GM12875 (cell line): ENCODE measurements at regions not wholly inside any gene's neighbourhood (a gene's known extent, or its start where the extent isn't known, plus 50 kb on each side); places are given as distances from the start of the nearest gene placed in this dataset.
"Not testable (repeated sequence)": the region's sequence is repeated elsewhere in the genome, so short reads cannot be mapped to it uniquely, and the experiment has no call there.

Experiments used
- H3K4me3 ChIP-seq: one replicate; pipeline ENCODE4 v1.5.1; 2011; ENCODE audit warnings: low read depth, low read length, control low read depth
- TF ChIP-seq, protein P1 (sequence below): IDR thresholded peaks from 2 replicates; pipeline ENCODE4 v1.5.1; 2011; ENCODE audit warnings: low read depth, mild to moderate bottlenecking, control low read depth, inconsistent platforms, low read length, moderate library complexity, borderline replicate concordance; ENCODE audit not compliant: insufficient read depth

DNA sequence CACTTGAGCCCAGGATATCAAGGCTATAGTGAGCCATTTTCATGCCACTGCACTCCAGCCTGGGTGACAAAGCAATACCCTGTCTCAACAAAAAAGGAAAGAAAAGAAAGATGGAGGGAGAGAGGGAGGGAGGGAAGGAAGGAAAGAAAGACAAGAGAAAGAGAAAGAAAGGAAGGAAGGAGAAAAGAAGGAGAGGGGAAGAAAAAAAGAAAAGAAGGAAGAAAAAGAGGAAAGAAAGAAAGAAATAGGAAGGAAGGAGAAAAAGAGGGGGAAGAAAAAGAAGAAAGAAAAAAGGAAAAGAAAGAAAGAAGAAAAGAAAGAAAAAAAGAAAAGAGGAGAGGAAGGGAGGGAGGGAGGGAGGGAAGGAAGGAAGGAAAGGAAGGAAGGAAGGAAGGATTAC lies 321.5 kb upstream of the CNTNAP2 start:
- TF ChIP-seq, protein P1, sequence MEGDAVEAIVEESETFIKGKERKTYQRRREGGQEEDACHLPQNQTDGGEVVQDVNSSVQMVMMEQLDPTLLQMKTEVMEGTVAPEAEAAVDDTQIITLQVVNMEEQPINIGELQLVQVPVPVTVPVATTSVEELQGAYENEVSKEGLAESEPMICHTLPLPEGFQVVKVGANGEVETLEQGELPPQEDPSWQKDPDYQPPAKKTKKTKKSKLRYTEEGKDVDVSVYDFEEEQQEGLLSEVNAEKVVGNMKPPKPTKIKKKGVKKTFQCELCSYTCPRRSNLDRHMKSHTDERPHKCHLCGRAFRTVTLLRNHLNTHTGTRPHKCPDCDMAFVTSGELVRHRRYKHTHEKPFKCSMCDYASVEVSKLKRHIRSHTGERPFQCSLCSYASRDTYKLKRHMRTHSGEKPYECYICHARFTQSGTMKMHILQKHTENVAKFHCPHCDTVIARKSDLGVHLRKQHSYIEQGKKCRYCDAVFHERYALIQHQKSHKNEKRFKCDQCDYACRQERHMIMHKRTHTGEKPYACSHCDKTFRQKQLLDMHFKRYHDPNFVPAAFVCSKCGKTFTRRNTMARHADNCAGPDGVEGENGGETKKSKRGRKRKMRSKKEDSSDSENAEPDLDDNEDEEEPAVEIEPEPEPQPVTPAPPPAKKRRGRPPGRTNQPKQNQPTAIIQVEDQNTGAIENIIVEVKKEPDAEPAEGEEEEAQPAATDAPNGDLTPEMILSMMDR: no peak
- no peak overlapping the region for H3K4me3 ChIP-seq

- H3K4me3 ChIP-seq: no peak overlapping the region
- TF ChIP-seq, protein P1: no peak
Observed at GRCh38 chr7:145784809-145785780, 331.5 kb upstream of the CNTNAP2 start.

- H3K4me3 ChIP-seq: not testable (repeated sequence)
Observed at GRCh38 chr7:145781388-145781787, 335.2 kb upstream of the CNTNAP2 start.

GRCh38 chr7:145779140-145779539 lies 337.5 kb upstream of the CNTNAP2 start:
- H3K4me3 ChIP-seq: no peak overlapping the region
- TF ChIP-seq, protein P1: no peak

DNA sequence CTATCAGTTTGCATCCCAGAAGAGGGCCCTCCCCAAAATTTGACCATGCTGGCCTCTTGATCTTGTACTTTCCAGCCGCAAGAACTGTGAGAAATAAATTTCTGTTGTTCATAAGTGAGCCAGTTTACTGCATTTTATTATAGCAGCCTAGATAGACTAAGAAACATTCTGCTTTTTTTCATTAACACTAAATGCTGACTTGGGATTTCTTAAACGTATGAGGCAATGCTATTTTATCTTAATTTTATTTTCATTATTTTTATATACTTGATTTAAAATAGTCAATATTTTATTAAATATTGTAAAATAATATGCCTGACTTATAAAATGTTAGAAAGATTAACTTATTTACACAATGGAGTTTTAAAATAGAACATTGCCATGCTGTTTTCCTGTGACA lies 341.8 kb upstream of the CNTNAP2 start:
- TF ChIP-seq, protein P1: no peak
- H3K4me3 ChIP-seq: no peak overlapping the region

DNA sequence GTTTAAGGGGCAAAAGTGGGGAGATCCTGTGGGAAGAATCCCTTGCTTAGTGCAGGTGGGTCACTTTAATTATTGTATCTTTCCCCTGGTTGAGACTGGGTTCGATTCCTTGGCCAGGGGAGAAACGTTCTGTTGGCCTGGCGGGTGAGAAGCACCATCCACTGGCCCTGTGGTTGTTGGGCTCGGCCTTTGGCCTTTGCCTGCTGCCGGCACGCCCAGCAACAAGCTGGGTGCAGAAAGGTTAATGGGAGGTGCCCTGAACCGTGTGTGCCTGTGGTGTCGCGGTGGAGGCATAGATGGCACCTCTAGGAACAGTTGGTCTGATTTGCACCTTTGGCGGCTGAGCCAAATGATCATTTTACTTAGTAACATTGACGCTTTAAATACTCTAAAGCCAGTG lies 363.6 kb upstream of the CNTNAP2 start:
- TF ChIP-seq, protein P1: no peak
- no peak overlapping the region for H3K4me3 ChIP-seq

GRCh38 chr7:145737617-145738016 lies 379.0 kb upstream of the CNTNAP2 start:
- H3K4me3 ChIP-seq: no peak overlapping the region
- TF ChIP-seq, protein P1: no peak
